ENCODE measurements at regions not wholly inside any gene's neighbourhood (a gene's known extent, or its start where the extent isn't known, plus 50 kb on each side); places are given as distances from the start of the nearest gene placed in this dataset.

- no peak overlapping the region for H3K4me3 ChIP-seq (ENCODE audit: low read depth, low read length)
- no peak for DNase-seq (ENCODE audit: low read depth)
- TF ChIP-seq, protein P1, sequence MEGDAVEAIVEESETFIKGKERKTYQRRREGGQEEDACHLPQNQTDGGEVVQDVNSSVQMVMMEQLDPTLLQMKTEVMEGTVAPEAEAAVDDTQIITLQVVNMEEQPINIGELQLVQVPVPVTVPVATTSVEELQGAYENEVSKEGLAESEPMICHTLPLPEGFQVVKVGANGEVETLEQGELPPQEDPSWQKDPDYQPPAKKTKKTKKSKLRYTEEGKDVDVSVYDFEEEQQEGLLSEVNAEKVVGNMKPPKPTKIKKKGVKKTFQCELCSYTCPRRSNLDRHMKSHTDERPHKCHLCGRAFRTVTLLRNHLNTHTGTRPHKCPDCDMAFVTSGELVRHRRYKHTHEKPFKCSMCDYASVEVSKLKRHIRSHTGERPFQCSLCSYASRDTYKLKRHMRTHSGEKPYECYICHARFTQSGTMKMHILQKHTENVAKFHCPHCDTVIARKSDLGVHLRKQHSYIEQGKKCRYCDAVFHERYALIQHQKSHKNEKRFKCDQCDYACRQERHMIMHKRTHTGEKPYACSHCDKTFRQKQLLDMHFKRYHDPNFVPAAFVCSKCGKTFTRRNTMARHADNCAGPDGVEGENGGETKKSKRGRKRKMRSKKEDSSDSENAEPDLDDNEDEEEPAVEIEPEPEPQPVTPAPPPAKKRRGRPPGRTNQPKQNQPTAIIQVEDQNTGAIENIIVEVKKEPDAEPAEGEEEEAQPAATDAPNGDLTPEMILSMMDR (IDR thresholded peaks at IDR 0.05; ENCODE audit: insufficient read depth, low read depth, low read length, missing control alignments): no peak
These were observed 139.9 kb downstream of the LACC1 start for GRCh38 chr13:44019651-44020050.

DNA sequence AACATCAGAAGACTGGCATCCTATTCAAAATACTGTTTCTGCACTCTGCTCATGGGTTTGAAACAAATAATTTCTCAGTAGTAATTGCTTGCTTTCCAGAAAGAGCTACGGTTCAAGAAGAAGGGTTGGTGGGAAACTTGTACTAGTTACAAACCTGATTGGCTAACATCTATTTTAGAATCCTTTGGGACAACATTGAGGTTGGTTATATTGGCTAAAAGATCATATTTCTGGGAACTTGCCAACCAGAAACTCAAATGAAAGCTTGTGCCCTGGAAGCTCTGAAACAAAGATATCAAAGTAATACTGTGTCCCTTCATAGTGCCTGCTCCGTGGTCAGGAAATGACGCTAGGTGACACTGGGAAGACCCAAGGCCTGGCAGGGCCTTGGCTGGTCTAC is 141.7 kb downstream of the LACC1 start:
- H3K4me3 ChIP-seq (ENCODE audit: low read depth, low read length): no peak overlapping the region
- TF ChIP-seq, protein P1 (IDR thresholded peaks at IDR 0.05; ENCODE audit: insufficient read depth, low read depth, low read length, missing control alignments): no peak
- no peak for DNase-seq (ENCODE audit: low read depth)

DNA sequence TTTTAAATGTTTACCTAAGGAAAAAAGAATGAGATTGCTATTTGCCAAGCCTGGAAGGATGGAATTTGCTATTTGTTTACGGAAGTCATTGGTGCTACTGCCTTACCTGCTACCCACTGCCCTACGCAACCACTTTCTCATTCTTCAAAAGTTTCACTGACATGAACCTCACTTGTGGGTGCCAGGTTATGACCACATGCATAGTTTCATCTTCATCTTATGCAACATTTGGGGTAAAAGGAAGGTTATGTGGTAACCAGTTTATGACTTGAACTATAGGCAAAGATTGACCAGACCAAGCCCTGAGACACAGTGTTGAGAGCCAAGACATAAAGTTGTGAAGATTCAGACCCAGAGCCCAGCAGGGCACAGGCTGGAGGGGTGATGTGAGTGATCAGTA is 142.5 kb downstream of the LACC1 start:
- H3K4me3 ChIP-seq (ENCODE audit: low read depth, low read length): no peak overlapping the region
- DNase-seq (ENCODE audit: low read depth): peak; percentile 25
- TF ChIP-seq, protein P1 (IDR thresholded peaks at IDR 0.05; ENCODE audit: insufficient read depth, low read depth, low read length, missing control alignments): no peak

DNA sequence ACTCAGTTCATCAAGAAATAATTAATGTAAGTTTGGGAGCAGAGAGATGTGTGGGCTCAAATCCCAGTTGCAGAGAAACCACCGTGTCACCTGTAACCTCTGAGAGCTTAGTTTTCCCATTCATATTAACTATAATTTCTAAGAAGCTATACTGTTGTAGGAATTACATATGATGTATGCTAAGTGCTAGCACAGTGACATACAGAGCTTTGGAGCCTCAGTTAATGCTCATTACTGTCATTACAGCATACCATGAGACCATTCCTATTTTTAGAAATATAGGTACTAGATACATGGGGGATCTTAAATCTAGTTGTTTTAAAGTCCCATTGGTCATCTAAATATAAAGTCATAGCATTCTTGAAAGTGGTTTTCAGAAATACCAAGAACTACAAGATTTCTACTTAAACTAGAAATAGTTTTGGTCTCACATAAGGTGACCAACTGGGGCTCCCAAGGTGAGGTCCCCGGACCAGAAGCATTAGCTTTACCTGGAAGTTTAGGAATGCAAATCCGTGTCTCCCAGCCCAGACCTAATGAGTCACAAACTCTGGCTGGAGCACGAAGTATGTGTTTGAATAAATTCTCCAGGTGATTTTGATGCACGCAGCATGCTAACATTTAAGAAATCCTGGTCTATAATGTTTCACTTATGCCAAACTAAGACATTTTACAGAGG is 144.6 kb downstream of the LACC1 start:
- no peak for DNase-seq (ENCODE audit: low read depth)
- no peak overlapping the region for H3K4me3 ChIP-seq (ENCODE audit: low read depth, low read length)
- TF ChIP-seq, protein P1 (IDR thresholded peaks at IDR 0.05; ENCODE audit: insufficient read depth, low read depth, low read length, missing control alignments): no peak

- TF ChIP-seq, protein P1 (IDR thresholded peaks at IDR 0.05; ENCODE audit: insufficient read depth, low read depth, low read length, missing control alignments): no peak
- no peak for DNase-seq (ENCODE audit: low read depth)
- H3K4me3 ChIP-seq (ENCODE audit: low read depth, low read length): no peak overlapping the region
These were observed 145.1 kb downstream of the LACC1 start for GRCh38 chr13:44024846-44025195.

DNA sequence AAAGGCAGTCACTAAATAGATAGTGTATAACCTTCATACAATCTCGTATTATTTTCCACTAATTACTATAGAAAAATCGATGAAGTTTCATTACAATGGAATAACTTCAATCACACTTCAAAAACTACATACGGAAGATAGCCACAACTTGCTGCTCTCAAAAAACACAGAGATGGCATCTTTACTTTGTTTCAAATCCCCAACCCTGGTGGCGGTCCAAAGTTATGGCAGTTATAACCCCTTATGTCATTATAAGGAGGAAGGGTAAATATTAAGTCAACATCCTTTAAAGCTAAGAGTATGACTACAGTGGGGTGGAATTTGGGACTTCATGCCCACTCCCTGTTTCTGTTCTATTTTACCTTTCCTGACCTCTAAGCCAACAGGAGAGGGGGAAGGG is 146.5 kb downstream of the LACC1 start:
- no peak for DNase-seq (ENCODE audit: low read depth)
- TF ChIP-seq, protein P1 (IDR thresholded peaks at IDR 0.05; ENCODE audit: insufficient read depth, low read depth, low read length, missing control alignments): no peak
- H3K4me3 ChIP-seq (ENCODE audit: low read depth, low read length): no peak overlapping the region

DNA sequence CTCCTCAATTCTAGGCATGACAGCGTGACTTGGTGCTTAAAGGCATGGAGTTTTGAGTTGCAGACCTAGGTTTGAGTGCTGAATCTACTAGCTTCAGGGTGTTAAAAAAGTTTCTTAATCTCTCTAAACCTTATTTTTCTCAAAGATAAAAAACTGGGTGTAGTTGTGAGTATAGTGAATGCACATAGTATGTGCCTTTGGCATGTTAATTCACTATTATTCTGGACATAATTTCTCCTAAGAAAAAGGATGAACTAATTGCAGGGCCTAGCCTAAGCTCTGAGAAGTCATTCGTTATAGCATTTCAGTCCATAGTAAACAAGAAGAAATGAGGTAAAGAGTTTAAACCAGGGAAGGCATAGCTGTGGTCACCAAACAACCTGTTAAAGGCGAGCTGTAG is 149.0 kb downstream of the LACC1 start:
- no peak overlapping the region for H3K4me3 ChIP-seq (ENCODE audit: low read depth, low read length)
- TF ChIP-seq, protein P1 (IDR thresholded peaks at IDR 0.05; ENCODE audit: insufficient read depth, low read depth, low read length, missing control alignments): no peak
- no peak for DNase-seq (ENCODE audit: low read depth)

All from GM12865 (cell line).